K562 (cell line): ENCODE measurements at regions not wholly inside any gene's neighbourhood (a gene's known extent, or its start where the extent isn't known, plus 50 kb on each side); places are given as distances from the start of the nearest gene placed in this dataset.

Experiments used
- ATAC-seq: fragments of 200-7000 bp; cut with Tn5 transposase; 3 replicates; pipeline ENCODE4 v1.9.1; 2020; ENCODE audit warnings: moderate library complexity
- BruUV-seq: library from RNA; stranded (reverse); fragments of 400-500 nt; replicated peaks from 2 replicates; lab custom pipeline; 2021; lab: Mats Ljungman, UMichigan
- CTCF ChIA-PET: fragments of 300-600 bp; formaldehyde crosslinking; extraction: SDS; loops from one replicate; lab custom pipeline; 2021; ENCODE audit warnings: low intra/inter-chr PET ratio; lab: Yijun Ruan, JAX
- POLR2A ChIA-PET: fragments of 300-600, 350-650 bp; sonication (Branson Sonifier 250); formaldehyde crosslinking; extraction: SDS; loops from one replicate; lab custom pipeline; 2021; ENCODE audit warnings: antibody characterized with exemption, inconsistent platforms; lab: Yijun Ruan, JAX
- DNase-seq, 4 experiments: peaks; one replicate each; pipeline versions ENCODE4 v3.0.0 to v3.0.0-alpha.2; 2011 to 2018; ENCODE audit warnings: low spot score in 3 of 4, mixed read lengths in 3 of 4; ENCODE audit errors: extremely low read depth in 1 of 4
- FAIRE-seq: peaks from 2 replicates; lab custom pipeline; 2011; peaks lifted over from hg19 to GRCh38; lab: Jason Lieb, UNC
- H2AFZ ChIP-seq: 2 replicates; pipeline ENCODE4 v1.6.0; 2011; ENCODE audit warnings: low read depth, low read length, control low read depth, inconsistent platforms
- H3K27ac ChIP-seq: fragments of 200-600 bp; 3 replicates; pipeline ENCODE4 v1.8.0; 2011; ENCODE audit warnings: low read depth, mild to moderate bottlenecking, control low read depth, inconsistent platforms, low read length, moderate library complexity, mixed read lengths; ENCODE audit errors: extremely low read depth
- H3K27me3 ChIP-seq, 2 experiments: fragments of 300-600 bp in 1 of 2; 2 replicates in 1 of 2; 3 replicates in 1 of 2; pipeline versions ENCODE4 v1.6.0 to v1.8.0; 2011; ENCODE audit warnings: inconsistent platforms in 2 of 2, low read length in 2 of 2, mild to moderate bottlenecking in 1 of 2, mixed read lengths in 1 of 2, moderate library complexity in 1 of 2; ENCODE audit not compliant: control insufficient read depth in 2 of 2, insufficient read depth in 2 of 2
- H3K36me3 ChIP-seq: fragments of 300-600 bp; 3 replicates; pipeline ENCODE4 v1.8.0; 2011; ENCODE audit warnings: mild to moderate bottlenecking, low read length, inconsistent platforms; ENCODE audit not compliant: control insufficient read depth, insufficient read depth
- H3K4me1 ChIP-seq, 2 experiments: fragments of 200-600 bp in 1 of 2; replicated peaks in 1 of 2; 2 replicates in 1 of 2; 3 replicates in 1 of 2; pipeline versions ENCODE4 v1.5.1 to v1.8.0; 2011; ENCODE audit warnings: inconsistent platforms in 2 of 2, low read length in 2 of 2, mild to moderate bottlenecking in 1 of 2, mixed read lengths in 1 of 2, moderate library complexity in 1 of 2; ENCODE audit not compliant: control insufficient read depth in 2 of 2, insufficient read depth in 2 of 2
- H3K4me2 ChIP-seq: 2 replicates; pipeline ENCODE4 v1.6.1; 2011; ENCODE audit warnings: low read length, control low read depth, inconsistent platforms, mixed read lengths; ENCODE audit not compliant: insufficient read depth
- H3K4me3 ChIP-seq: fragments of 200-600 bp; sonication (generic), shearing (Covaris generic); 2 replicates; pipeline ENCODE4 v1.5.1; 2016; ENCODE audit warnings: control low read depth, inconsistent platforms
- H3K79me2 ChIP-seq: fragments of 200-600 bp; 3 replicates; pipeline ENCODE4 v1.8.0; 2011; ENCODE audit warnings: low read length, inconsistent platforms; ENCODE audit not compliant: control insufficient read depth, insufficient read depth
- H3K9ac ChIP-seq, 2 experiments: 2 replicates each; pipeline versions ENCODE4 v1.6.0 to v1.6.1; 2011; ENCODE audit warnings: low read depth in 2 of 2, low read length in 2 of 2, control low read depth in 1 of 2, inconsistent platforms in 1 of 2, mild to moderate bottlenecking in 1 of 2, mixed read lengths in 1 of 2; ENCODE audit not compliant: insufficient read depth in 1 of 2
- H3K9me1 ChIP-seq: one replicate; pipeline ENCODE4 v1.6.0; 2011; ENCODE audit warnings: inconsistent platforms, mild to moderate bottlenecking, low read length, moderate library complexity; ENCODE audit not compliant: control insufficient read depth, insufficient read depth
- H3K9me3 ChIP-seq: replicated peaks from 2 replicates; pipeline ENCODE4 v1.5.1; 2011; ENCODE audit warnings: low read depth, low read length, inconsistent platforms; ENCODE audit not compliant: control insufficient read depth, insufficient read depth
- H4K20me1 ChIP-seq: replicated peaks from 2 replicates; pipeline ENCODE4 v1.6.1; 2011; ENCODE audit warnings: low read length, inconsistent platforms, mixed read lengths; ENCODE audit not compliant: control insufficient read depth, insufficient read depth
- BRF1 ChIP-seq: IDR thresholded peaks from 3 replicates; pipeline ENCODE4 v1.6.1; 2011; ENCODE audit warnings: borderline replicate concordance, mild to moderate bottlenecking; ENCODE audit not compliant: insufficient read length; ENCODE audit errors: extremely low read depth
- CSDE1 ChIP-seq, 2 experiments: fragments of 450-650 bp; IDR thresholded peaks; 2 replicates each; pipeline ENCODE4 v1.6.1; 2016; ENCODE audit warnings: mild to moderate bottlenecking in 1 of 2
- ELF1 ChIP-seq: fragments of 200-800 bp; sonication (Bioruptor generic); IDR thresholded peaks from 2 replicates; pipeline ENCODE4 v1.6.1; 2016; ENCODE audit warnings: missing genetic modification characterization, missing compliant biosample characterization
- HDGF ChIP-seq: fragments of 450-650 bp; IDR thresholded peaks from 2 replicates; pipeline ENCODE4 v1.6.1; 2016
- NR2C2 ChIP-seq, 2 experiments: fragments of 200-800 bp in 1 of 2; sonication (Bioruptor generic) in 1 of 2; sonication (generic) in 1 of 2; formaldehyde crosslinking in 1 of 2; IDR thresholded peaks; 2 replicates each; pipeline versions ENCODE4 v1.6.1 to v1.8.0; 2016 to 2022; ENCODE audit warnings: mild to moderate bottlenecking in 1 of 2, missing compliant biosample characterization in 1 of 2, missing genetic modification characterization in 1 of 2, missing genetic modification reagents in 1 of 2
- STAT5B ChIP-seq: fragments of 250-450 bp; sonication (Bioruptor Pico); IDR thresholded peaks from 2 replicates; pipeline ENCODE4 v1.8.0; 2021; ENCODE audit warnings: mild to moderate bottlenecking, inconsistent platforms
- ZKSCAN8 ChIP-seq: fragments of 200-800 bp; sonication (Bioruptor generic); IDR thresholded peaks from 2 replicates; pipeline ENCODE4 v1.6.1; 2016; ENCODE audit warnings: missing genetic modification characterization, missing compliant biosample characterization
- ZNF12 ChIP-seq: sonication (generic); formaldehyde crosslinking; IDR thresholded peaks from 2 replicates; pipeline ENCODE4 v1.4.0; 2020; ENCODE audit warnings: mild to moderate bottlenecking, missing genetic modification reagents
- WGBS: fragments of 100-300 bp; shearing (Covaris generic); methylation state at CpG from one replicate; pipeline ENCODE4 v1.1.6; 2016; ENCODE audit warnings: low coverage, mixed read lengths; ENCODE audit not compliant: insufficient coverage; ENCODE audit errors: missing lambda C conversion rate; 5-methylcytosine and 5-hydroxymethylcytosine counted together
- in situ Hi-C: fragments of 300-500 bp; cut with MboI; formaldehyde crosslinking; loops from 4 replicates; pipeline ENCODE4 v1.15.0; 2018; ENCODE audit warnings: inconsistent platforms, mixed read lengths
- intact Hi-C: fragments of 100-400 bp; cut with micrococcal nuclease; formaldehyde crosslinking; loops from 2 replicates; pipeline ENCODE4 v1.14.2; 2022
- TF ChIP-seq, protein P1 (sequence below): fragments of 450-650 bp; formaldehyde crosslinking; IDR thresholded peaks from 2 replicates; pipeline ENCODE4 v1.4.0; 2022; ENCODE audit warnings: missing genetic modification characterization
- TF ChIP-seq, protein P2 (sequence below): sonication (generic); formaldehyde crosslinking; IDR thresholded peaks from 2 replicates; pipeline ENCODE4 v1.8.0; 2022; ENCODE audit warnings: missing genetic modification reagents, mild to moderate bottlenecking, moderate library complexity, borderline replicate concordance
- TF ChIP-seq, protein P3 (sequence below): fragments of 250-450 bp; sonication (Bioruptor Pico); IDR thresholded peaks from 2 replicates; pipeline ENCODE4 v1.4.0; 2020; ENCODE audit warnings: borderline replicate concordance
- TF ChIP-seq, protein P4 (sequence below): fragments of 250-450 bp; sonication (Bioruptor Pico); IDR thresholded peaks from 2 replicates; pipeline ENCODE4 v1.8.0; 2022; ENCODE audit warnings: moderate library complexity, mild to moderate bottlenecking, inconsistent platforms
- TF ChIP-seq, protein P5 (sequence below): fragments of 250-450 bp; sonication (Bioruptor Pico); IDR thresholded peaks from 2 replicates; pipeline ENCODE4 v1.9.0; 2021; ENCODE audit warnings: mild to moderate bottlenecking, inconsistent platforms

DNA sequence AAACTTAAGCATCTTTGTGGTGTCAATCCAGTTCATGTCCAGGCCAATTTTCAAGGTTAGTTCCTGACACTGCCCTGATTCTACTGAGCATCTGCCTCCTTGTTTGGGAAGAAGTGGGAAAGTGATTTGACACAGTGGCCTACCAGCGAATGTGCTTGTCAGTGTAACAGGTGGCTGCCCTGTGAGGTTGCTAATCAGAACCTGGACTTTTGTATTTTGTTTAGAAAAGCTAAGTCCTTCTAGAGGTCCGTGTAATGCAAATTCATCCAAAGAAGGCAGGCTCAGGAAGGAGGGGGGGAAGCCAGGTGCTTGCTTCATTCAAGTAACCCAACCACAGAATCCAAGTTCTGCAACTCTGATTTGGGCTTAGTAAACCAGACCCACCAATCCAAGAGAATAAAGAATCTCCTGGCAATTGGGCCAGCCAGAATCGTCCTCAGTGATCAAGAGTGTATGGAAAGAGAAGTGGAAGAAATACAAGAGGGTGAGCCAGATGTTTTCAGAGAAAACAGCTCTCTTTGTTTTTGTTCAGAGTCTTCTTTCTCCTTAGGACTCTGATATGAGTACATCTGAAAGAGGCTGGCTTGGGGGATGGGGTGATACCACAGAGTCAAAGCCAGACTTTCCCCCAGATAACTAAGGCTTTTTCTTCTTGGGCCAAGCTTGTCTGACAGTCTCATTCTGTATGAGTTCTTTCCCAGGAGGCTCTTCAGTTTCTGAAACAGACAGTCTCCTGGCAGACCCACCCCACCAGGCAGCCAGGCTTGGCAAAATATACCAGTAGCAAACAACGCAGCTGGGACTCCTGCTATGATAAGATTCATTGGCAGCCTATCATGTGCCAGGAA lies 508.9 kb upstream of the TBL1XR1 start:
- no peak overlapping the region for H3K27ac ChIP-seq
- H3K9ac ChIP-seq: no peak overlapping the region
- in situ Hi-C loops (no loop called here), intact Hi-C loops (no loop called here)
- POLR2A ChIA-PET: interaction anchor here (0.6 kb wide), 1 partner anchor 196 kb away, joined by 3 read pairs; no protein-coding TSS in a partner anchor
- no peaks in the 10 kb centered on the region for H3K36me3 ChIP-seq
- H3K4me2 ChIP-seq: no peak overlapping the region
- H3K9me1 ChIP-seq: no peaks in the 10 kb centered on the region
- no peak for ATAC-seq
- no peaks in the 10 kb centered on the region for H4K20me1 ChIP-seq
- 3% methylated on average over 4 of the region's 4 CpGs for WGBS
- no peaks in the 10 kb centered on the region for H3K79me2 ChIP-seq
- no TSS peak for BruUV-seq
- H3K9me3 ChIP-seq: no peaks in the 10 kb centered on the region
- H2AFZ ChIP-seq: no peak overlapping the region
- H3K27me3 ChIP-seq: no peaks in the 10 kb centered on the region
- CTCF ChIA-PET: no interaction called here
- no peak overlapping the region for H3K4me3 ChIP-seq
- H3K4me1 ChIP-seq: no peaks in the 10 kb centered on the region
- no peak for FAIRE-seq
- DNase-seq: no peak
- no peak for TF ChIP-seq ELF1 (tag)
- no peak for TF ChIP-seq STAT5B (CRISPR knock-in tag)
- TF ChIP-seq CSDE1 (IDR thresholded peaks at IDR 0.05): no peak
- TF ChIP-seq, protein P1, sequence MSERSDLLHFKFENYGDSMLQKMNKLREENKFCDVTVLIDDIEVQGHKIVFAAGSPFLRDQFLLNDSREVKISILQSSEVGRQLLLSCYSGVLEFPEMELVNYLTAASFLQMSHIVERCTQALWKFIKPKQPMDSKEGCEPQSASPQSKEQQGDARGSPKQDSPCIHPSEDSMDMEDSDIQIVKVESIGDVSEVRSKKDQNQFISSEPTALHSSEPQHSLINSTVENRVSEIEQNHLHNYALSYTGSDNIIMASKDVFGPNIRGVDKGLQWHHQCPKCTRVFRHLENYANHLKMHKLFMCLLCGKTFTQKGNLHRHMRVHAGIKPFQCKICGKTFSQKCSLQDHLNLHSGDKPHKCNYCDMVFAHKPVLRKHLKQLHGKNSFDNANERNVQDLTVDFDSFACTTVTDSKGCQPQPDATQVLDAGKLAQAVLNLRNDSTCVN: no peak
- no peak for TF ChIP-seq NR2C2 (CRISPR knock-in tag; IDR thresholded peaks at IDR 0.05)
- no peak for TF ChIP-seq NR2C2 (tag; IDR thresholded peaks at IDR 0.05)
- TF ChIP-seq ZNF12 (CRISPR knock-in tag): no peak
- TF ChIP-seq, protein P2, sequence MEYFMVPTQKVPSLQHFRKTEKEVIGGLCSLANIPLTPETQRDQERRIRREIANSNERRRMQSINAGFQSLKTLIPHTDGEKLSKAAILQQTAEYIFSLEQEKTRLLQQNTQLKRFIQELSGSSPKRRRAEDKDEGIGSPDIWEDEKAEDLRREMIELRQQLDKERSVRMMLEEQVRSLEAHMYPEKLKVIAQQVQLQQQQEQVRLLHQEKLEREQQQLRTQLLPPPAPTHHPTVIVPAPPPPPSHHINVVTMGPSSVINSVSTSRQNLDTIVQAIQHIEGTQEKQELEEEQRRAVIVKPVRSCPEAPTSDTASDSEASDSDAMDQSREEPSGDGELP (CRISPR knock-in tag): no peak
- TF ChIP-seq, protein P3, sequence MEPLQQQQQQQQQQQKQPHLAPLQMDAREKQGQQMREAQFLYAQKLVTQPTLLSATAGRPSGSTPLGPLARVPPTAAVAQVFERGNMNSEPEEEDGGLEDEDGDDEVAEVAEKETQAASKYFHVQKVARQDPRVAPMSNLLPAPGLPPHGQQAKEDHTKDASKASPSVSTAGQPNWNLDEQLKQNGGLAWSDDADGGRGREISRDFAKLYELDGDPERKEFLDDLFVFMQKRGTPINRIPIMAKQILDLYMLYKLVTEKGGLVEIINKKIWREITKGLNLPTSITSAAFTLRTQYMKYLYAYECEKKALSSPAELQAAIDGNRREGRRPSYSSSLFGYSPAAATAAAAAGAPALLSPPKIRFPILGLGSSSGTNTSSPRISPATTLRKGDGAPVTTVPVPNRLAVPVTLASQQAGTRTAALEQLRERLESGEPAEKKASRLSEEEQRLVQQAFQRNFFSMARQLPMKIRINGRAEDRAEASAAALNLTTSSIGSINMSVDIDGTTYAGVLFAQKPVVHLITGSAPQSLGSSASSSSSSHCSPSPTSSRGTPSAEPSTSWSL (CRISPR knock-in tag): no peak
- TF ChIP-seq, protein P4, sequence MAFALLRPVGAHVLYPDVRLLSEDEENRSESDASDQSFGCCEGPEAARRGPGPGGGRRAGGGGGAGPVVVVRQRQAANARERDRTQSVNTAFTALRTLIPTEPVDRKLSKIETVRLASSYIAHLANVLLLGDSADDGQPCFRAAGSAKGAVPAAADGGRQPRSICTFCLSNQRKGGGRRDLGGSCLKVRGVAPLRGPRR (CRISPR knock-in tag): no peak
- TF ChIP-seq, protein P5, sequence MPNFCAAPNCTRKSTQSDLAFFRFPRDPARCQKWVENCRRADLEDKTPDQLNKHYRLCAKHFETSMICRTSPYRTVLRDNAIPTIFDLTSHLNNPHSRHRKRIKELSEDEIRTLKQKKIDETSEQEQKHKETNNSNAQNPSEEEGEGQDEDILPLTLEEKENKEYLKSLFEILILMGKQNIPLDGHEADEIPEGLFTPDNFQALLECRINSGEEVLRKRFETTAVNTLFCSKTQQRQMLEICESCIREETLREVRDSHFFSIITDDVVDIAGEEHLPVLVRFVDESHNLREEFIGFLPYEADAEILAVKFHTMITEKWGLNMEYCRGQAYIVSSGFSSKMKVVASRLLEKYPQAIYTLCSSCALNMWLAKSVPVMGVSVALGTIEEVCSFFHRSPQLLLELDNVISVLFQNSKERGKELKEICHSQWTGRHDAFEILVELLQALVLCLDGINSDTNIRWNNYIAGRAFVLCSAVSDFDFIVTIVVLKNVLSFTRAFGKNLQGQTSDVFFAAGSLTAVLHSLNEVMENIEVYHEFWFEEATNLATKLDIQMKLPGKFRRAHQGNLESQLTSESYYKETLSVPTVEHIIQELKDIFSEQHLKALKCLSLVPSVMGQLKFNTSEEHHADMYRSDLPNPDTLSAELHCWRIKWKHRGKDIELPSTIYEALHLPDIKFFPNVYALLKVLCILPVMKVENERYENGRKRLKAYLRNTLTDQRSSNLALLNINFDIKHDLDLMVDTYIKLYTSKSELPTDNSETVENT (CRISPR knock-in tag): no peak
- TF ChIP-seq HDGF: no peak
- no peak for TF ChIP-seq ZKSCAN8 (CRISPR knock-in tag)
- TF ChIP-seq BRF1: no peak
